Stimulated activated CD8-positive, alpha-beta memory T cell treated with anti-CD3 and anti-CD28 coated beads, Interleukin-7, amount 100 ng/mL, for 48 hours (primary cell): ENCODE measurements at regions not wholly inside any gene's neighbourhood (a gene's known extent, or its start where the extent isn't known, plus 50 kb on each side); places are given as distances from the start of the nearest gene placed in this dataset.

Experiments used
- DNase-seq, 2 donors: peaks; one replicate each; pipeline ENCODE4 v3.0.0-alpha.2; 2020; ENCODE audit warnings: low read depth in 1 of 2; ENCODE audit errors: extremely low read depth in 1 of 2

DNA sequence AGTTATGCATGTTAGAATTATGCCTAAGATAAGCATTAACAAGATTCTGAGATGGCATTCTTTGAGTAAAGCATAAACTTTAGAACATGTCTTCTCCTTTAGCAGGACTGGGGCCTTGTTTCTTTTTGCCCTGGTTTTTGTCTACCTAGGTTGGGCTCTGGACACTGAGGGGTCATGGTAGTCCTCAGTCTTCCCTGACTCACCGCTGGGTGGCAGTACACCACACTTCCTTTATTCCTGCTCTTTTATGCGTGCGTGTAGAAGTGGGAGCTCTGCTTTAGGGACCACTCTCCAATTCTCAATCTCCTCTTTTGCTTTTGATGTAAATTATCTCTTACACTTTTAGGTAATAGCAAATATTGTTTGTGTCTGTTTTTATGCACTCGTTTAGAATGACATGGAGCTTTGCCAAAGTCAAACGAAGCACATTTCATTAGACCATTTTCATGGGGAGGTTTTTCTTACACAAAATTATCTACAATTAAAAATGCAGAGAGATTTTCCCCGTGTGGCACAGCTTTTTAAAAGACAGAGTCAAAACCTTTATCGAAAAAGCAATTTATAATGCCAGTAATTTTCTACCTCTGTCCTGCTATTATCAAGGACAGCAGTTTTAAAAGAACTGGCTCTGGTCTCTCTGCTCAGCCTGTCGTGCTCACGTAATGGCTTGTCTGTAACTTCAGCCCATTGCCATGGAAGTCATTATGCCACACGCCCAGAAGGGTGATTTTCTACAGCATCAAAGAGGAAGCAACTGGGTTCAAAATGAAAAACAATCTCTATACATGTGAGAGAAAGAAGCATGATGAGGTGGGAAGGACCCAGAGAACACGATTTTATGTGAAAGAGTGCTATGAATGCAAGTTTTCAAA lies 413.9 kb downstream of the COG6 start:
- DNase-seq, result peak; percentile 29 to 54

DNA sequence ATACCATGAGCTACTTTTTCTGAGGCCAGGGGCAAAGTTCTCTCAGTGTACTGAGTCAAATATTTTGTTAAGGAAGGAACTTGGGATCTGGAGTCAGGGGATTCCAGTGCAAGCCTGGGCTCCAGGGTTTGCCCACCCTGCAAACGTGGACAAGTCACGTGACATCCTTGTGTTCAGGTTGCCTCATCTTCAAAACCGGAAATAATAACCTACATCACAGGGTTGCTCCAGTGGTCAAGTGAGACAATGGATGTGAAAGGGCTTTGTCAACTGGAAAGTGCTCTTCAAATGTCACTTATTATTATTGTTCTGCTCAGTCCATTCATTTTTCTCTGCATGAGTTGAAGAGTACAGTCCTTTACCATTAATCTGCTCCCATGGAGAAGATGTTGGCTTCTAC lies 414.9 kb downstream of the COG6 start:
- DNase-seq, result no peak

DNA sequence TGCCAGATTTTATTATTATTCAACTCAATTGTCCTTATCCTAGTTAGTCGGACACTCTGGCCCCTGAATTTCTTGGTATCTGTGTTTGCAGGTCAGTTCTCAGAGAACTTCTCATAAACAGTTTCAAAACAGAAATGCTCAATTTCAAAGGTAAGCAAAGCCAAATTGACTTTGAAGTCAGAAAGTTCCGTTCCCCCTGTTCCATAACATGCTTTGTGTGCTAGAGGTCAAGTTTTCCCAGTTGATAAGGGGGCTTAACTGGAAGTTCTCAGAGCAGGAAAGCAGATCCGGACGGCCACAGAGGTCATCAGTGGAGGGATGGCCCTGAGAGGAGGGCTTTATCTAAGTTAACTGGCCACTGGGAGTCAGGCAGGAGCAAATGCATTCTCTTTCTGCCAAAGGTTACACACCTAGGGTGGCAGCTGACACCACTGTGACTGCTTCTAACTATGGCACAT lies 417.2 kb downstream of the COG6 start:
- no peak for DNase-seq

DNA sequence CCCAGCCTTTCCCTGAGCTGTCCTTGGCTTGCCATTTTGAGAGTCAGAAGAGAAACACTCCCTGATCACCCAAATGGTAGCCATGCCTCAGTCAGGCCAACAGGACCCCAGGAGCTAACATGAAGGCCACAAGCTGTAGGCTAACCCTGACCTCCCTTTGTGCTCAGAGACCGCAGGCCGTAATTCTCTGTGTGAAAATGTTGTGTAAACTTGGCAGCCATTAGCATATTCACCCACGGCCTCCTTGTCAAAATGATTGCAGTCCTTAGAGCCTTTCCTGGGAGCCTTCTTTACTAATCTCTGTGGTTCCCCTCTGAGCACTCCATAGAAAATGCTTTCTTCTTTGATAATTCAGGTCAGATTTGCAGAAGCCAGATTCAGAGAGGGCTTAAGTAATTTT lies 418.9 kb downstream of the COG6 start:
- DNase-seq, result no peak

DNA sequence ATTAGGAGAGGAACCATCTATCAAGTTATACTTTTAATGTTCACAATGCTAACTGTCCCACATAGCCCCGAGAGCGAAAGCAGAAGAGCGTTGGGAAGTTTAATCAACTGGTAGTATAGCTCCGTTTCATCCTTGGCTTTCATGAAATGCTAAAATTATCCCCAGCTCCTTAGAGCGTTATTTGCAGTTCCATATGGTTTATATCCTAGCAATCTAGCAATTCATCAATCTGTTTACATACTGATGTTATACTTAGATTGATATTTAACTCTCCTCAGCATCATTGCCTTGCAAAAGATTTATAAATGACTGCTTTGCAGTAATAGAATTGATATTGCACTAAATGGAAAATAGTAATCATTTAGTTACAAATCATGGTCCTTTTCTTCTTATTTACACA lies 419.8 kb downstream of the COG6 start:
- DNase-seq, result no peak

DNA sequence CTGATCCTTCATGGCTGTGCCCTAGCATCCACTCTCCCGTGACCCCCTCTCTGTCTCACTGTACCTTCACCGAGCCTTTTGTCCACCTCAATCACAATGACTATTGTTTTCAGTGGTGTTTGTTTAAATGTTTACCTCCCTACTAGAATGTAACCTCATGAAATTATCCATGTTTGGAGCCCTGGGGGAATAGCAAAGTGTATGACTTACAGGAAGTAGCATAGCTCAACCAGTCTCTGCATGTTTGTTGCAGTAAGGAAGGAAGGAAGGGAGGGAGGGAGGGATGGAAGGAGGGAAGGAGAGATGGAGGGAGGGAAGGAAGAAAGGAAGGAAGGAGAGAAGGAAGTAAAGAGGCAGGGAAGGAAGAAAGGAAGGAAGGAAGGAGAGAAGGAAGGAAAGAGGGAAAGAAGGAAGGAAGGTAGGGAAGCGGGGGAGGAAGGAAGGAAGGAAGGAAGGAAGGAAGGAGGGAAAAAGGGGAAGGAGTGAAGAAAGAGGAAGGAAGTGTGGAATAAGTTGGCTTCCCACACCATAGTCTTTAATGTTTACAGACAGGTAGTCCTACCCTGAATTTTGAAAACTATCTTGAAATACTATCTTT lies 421.4 kb downstream of the COG6 start:
- DNase-seq, result no peak

DNA sequence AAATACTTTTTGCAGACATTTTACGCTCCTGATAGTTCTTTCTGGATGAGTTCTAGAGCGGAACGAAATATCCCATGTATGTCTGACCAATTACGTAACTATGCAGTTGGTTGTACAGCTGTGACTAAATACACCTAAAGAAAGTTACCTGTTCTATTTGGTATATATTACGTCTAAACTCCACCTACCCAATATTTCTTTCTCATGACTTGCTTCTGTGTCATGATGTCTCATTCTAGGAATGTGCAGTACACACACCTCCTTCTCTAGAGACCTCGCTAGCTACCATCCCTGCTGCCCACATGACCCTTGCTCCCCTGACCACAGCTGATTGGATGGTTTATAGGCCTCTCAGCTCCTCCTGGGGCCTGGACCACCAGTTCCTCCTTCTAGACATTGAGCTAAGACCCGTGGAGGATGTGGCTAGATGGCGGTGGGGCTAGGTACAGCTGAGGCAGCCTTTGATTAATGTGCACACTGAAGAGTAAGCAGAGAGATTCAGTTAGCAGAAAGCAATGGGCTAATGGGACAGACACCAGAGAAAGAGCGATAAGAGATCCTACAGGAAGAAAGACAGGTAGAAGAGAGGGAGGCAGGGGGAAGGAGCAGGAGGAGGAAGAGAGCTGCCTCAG lies 422.1 kb downstream of the COG6 start:
- DNase-seq, result no peak

DNA sequence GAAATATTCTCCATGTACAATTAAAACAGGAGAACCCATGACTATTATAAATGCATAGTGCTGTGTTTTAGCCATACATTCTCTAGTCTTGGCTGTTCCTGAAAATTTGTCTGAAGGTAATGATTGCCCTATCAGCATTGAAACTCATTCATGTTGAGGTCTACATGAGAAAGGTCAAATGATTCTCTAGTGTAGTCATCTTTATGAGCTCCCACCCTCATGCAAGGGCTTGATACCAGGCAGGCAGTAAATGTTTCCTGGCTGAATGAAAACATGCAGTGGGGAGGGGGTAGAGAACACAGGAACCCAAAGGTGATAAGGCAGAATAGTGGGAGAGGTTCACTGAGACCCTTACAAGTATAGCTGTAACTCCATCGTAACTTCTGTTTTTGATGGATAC lies 424.3 kb downstream of the COG6 start:
- DNase-seq, result no peak

DNA sequence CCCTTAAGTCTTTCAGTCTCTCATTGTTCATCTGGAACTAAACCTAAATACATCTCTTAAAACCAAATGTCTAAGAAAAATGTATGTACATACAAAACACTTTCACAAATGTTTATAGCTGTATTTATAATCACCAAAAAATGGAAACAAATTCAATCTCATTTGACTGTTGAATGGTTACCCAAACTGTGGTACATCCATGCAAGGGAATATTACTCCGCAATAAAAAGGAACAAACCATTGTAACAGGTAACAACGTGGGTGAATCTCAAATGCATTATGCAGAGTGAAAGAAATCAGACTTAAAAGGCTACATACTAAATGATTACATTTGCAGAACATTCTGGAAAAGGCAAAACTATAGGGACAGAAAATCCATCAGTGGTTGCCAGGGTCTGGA lies 425.2 kb downstream of the COG6 start:
- DNase-seq, result no peak

DNA sequence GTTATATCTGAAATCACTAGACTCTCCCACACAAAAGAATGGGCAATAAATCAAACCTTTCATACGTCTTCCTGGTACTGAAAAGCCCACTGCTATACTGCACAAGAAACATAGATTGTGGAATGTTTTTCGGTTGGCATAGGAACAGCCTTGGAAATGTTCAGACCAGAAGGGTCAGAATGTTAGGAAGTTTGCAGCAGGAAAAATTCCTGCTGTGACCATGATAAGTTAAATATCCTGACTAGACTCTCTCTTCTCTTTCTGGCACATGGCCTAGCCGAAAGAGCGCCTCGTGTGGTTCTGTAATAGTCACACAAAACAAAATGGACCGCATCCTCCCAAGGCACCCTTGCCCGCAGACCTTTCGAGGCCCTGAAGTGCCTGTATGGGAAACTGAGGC lies 427.2 kb downstream of the COG6 start:
- DNase-seq, result no peak

DNA sequence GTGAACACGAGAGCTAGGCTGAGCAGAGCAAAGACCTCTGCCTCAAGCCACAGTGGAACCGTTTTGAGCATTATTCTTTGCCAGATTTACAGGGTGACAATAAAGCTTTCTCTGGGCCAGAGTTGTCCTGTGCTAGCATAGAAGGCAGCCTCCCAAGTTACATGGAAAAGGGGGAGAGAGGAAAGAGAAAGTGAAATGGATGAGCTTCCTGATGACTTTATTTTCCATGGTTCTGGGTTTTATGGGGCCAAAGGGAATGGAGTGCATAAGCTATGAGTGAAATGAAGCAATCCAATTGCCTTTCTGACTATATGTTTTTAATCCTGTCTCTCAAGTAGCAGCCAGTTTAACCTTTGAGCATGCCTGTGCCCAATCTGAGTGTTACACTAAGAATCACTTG lies 428.4 kb downstream of the COG6 start:
- DNase-seq, result no peak

DNA sequence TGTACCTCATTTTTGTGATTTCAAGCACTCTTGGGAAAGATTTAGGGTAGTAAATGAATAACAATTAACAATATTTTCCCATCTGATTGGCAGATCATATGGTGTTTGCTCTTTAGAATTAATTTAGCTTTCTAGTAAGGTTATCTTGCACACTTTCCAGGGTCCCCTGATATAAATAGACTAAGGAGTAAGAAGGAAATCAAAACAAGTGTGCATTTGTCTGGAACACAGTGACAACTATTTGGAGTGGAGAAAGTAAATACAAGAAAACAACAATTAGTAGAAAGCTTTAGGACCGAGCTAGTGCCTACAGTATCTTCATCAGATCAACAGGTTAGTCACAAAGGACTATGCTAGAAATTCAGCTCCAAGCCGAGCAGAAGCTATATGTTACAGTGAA lies 429.5 kb downstream of the COG6 start:
- DNase-seq, result no peak

DNA sequence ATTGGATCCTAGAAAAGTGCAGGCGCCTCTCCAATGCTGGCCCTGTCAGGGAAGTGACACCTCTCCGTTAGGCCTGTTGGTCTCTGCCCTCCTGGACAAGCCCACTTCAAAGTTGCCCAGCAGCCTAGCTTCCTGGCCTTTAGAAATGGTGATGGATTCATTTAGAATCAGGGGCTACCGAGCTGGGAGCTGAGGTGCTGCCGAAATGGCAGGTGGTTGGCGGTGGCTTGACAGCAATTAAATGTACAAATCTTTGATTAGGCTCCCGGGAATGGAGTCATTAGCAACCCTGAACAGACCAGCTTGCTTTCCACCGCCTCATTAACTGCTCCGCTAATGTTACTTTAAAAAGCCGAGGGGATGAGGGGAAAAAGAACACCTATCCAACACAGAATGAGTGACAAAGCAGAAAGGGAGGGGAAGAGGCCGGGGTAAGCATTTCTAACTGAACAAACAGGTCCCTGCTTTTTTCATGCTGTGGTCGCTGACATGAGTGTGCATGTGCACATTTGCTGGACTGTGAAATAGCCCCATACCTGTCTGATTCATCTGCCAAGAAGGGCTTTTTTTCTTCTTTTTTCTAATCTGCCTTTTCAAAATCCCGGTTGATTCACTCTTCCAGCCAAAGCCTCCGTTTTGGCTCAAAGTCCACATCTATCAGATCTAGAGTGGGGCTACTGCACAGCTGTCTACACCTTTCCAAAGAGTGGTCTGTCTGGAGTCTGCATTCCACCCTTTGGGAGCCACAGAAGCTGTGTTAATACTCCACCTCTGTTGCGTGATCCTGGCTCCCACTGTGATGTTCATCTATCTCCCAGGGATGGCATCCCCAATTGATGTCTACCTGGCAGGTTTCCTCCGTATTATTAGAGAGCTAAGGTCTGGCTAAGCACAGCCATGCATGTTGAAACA lies 431.9 kb downstream of the COG6 start:
- DNase-seq, result no peak

DNA sequence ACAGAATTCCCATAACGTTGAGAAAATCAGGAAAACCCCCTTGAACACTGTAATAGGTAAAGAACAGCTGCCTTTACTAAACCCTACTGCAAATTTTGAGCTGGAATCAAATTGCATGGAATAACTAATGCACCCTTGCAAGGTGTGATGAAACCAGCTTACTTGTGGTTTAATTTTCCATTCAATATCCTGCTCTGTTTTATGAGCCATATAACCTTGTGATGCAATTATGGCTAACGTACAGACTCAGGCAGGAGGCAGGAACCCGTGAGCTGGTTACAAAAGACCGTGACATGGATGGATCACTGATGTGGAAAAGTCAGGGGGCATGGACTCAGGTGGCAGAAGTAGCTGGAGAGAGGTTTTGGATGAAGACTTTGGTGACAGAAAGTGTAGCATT lies 438.6 kb downstream of the COG6 start:
- no peak for DNase-seq

DNA sequence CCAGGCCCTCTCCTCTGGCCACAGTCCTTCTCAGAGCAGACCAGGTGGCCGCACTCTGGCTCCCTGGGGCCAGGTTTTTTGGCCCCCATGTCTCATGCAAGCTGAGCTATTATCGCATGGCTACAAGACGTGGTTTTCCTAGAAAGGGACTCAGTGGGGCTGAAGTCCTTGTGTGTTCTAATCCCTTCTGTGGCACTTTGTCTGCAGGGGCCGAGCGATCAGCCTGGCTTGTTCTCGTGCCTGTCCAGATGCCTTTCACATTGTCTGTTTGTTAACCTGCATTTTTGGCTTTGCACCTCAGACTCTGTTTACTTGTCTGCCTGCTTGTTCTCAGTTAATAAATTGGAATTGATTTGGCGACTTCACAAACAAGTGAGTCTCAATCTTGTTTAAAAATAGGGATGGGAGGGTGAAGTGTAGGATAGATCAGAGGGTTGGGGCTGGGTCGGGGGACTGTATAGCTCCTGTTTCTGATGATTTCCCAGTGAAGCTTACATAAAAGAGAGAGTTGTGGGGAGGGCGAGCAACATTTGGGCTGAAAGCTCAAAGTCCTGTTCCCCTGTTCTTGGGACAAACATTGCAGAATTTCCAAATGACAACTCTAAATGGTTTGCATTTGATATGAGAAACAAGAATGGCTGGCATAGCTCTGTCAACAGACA lies 440.4 kb downstream of the COG6 start:
- DNase-seq, result no peak

DNA sequence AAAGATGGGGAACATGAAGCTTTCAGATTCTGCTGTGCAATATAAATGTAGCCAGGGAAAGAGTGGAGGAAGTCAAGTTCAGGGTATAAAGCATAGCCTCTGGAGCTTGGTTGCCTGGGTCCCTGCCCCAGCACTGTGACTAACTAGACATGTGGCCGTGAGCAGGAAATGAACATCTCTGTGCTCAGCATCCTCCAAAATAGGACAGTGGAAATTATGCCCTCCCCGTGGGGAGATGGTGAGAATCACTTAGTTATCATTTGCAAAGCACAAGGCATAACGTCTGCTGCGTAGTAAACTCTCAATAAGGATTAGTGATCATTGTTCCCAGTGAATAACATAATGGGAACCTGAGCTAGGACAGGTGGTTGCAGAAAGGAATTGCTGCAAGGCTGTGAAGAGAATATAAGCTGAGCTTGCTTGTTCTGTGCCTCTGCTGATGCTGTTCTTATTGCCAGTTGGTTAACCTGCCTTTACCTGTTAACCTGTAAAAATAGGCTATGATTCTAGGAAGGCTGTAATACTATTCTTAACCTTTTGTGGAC lies 441.0 kb downstream of the COG6 start:
- peak in 1 of 2 donors; percentile 32 for DNase-seq

DNA sequence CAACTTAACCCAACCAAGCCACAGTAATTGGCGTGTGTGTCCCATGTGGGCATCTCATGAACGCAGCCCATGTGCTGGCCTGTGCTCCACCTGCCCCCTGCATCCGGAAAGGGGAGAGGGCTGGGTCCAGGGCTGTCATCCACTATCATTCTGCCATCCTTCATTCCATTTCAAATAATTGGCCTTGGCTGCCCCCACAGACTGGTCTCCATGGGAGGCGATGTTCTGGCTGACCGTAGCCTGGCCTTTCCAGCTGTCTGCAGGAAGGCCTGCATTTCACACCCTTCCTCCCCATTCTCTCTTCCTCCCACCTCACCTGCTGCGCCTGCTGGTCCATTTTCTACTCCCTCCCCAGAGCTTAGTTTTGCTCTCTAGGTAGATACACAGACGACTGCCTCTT lies 442.8 kb downstream of the COG6 start:
- DNase-seq, result no peak

DNA sequence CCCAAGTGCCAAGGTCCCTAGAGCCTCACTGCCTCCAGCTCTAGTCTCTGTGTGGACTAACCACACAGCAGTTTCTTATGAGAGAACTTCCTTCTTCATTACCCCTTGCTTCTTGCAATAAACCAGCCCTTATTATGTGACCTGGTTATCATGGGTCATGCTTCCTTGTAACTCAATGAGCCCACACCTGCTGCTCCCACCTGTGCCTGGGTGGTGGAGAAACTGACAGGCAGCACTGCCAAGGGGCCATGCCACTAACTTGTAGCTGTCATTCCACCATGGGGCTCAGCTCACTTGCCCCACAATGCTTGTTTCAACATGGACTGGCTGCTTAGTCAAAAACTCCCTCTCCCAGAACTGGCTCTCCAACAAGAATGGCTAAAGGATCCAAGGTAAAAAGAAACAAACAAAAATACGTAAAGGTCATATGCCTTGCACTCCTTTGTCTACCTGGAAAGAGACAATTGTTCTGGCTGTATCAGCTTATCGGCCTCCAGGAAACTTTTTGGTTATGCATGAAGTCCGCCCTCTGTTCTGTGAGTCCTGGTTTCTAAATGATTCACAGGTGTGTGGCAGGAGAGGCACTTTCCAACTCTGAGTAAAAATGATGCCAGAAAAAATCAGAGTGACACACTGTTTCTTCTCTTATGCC lies 446.4 kb downstream of the COG6 start:
- DNase-seq, result peak in 1 of 2 donors; percentile 55

DNA sequence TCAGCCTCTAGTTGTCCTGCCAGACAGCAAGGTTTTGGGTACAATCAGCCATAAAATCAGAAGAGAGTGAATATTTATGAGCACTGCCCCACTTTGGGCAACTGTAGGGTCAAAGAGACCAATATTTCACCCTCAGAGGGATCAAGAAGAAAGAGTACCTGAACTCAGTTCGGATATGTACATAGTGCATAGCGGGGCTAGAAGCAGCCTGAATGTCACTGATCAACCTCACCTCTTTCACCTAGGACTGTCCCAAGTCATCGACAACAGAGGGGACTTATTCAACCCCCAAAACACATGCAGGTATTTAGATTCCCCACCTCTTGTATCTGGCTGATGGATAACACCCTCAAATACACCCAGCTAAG lies 446.9 kb downstream of the COG6 start:
- DNase-seq, result no peak

DNA sequence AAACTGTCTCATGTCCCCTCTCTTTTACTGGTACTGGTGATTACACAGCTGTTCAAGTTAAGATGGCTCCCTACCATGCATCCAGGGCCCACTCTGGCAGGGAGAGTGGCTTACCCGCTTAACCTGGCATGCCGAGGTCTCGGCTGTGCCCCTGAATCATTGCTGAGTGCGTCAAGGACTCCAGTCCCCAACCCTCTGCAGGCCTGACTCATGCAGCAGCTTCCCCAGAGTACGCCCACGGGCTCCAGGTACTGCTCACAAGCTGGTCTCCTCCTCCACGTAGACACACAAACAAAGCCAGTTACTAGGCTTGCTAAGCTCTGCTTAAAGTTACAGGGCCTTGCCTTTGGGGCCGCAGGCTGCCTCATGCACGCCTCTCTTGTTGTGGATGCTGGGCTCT lies 447.4 kb downstream of the COG6 start:
- DNase-seq, result peak; percentile 78 to 98
